Activated CD4-positive, alpha-beta T cell treated with anti-CD3 and anti-CD28 coated beads, Interleukin-10, Interleukin-2, amounts not matched to agents 100 ng/mL and 50 ng/mL, durations not matched to agents 16 hours and 8 hours (primary cell): ENCODE measurements at regions not wholly inside any gene's neighbourhood (a gene's known extent, or its start where the extent isn't known, plus 50 kb on each side); places are given as distances from the start of the nearest gene placed in this dataset.
A peak's percentile ranks its signal among the peaks of the same experiment; 100 is the strongest.

Experiments used
- DNase-seq: peaks from one replicate; pipeline ENCODE4 v3.0.0-alpha.2; 2020

DNA sequence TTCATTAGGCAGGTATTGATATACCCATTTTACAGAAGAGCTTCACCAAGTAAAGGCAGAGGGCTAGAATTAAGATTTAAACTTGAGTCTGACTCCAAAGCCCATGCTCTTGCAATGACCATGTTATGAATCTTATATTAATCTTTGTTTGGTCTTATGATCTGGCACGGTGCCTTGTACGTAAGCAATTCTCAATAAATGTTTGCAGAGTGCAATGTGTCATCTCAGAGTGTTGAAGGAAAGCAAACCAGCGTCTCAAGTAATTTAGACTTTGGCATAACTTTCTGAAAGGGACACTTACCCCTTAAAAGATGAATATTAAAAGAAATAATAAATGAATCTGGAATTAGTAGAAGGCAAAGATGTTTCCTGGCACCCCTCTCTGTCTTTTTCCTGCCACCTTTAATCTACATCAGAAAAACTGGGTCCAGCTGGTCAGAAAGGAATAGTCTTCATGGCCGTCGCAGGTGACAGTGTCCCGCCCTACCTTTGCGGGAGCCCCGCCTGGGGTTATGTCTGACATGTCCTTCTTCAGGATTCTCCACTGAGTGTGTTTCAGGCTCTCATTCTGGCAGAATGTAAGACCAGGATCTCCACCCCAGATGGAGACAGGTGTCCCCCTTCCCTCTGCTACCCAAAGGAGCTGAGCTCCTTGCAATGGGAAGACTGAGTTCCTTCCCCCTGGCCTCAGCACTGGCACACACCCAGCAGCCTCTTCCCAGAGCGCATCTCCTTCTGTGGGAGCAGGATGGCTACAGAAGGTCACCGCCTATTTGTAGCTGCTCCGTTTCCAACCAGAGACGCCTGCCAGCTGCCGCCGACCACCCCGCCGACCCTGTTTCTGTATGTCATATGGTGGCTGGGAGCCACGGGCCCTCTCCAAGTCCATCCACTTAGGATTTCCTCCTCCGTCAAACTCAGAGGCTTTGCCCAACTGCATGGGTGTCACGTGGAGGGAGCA is 266.3 kb upstream of the ECI2 start:
- DNase-seq: no peak

DNA sequence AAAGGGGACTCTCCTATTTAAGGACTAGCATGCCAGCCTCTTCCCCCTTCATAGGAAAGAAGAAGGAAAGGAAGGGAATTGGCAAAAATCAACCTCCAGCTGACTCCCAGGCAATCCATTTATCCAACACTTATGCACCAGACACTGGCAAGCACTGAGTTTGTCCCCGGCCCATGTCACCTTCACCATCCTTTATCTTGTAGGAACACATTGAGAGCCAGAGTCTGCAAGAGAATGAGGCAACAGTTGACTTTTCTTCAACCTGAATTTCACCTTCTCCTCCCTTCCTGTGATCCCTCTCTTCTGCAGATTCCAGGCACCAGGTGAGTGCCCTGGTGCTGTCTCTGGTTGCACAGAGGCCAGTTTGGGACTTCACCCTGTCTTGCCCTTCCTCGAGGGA is 264.3 kb upstream of the ECI2 start:
- no peak for DNase-seq

DNA sequence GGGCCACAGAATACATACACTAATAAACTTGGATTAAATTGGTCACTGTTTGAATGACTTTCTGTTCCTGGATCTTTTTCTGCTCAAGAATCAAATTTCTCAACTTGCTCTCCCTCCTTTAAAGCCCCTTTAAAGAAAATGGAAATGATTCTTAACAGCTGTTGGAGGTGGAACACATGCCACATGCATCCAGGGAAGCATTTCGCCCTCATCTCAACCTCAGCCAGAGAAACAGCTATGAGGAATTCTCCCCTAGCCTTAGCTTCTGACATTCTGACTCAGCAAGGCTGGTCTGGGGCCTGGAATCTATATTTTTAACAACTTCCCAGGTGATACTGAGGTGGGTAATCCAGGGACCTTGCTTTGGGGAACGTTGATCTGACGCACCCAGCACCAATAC is 263.4 kb upstream of the ECI2 start:
- DNase-seq: no peak

DNA sequence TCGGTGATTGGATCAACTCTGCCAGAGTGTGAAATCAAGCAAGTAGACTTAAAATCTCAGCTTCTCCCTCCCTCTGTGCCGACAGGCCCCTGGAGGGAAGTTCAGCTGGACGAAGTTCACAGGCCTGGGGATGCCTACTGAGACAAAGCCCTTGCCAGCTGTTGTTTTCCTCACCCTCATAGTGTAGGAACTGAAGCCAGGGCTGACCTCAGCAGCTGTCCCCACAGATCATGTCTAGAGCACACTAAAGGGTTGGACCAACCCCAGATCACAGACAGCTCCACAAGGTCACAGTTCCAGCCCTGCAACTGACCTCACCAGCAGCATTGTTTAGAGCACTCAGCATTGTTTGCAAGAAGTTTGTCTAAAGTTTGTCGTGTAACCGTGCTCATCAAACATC is 261.9 kb upstream of the ECI2 start:
- DNase-seq: no peak

DNA sequence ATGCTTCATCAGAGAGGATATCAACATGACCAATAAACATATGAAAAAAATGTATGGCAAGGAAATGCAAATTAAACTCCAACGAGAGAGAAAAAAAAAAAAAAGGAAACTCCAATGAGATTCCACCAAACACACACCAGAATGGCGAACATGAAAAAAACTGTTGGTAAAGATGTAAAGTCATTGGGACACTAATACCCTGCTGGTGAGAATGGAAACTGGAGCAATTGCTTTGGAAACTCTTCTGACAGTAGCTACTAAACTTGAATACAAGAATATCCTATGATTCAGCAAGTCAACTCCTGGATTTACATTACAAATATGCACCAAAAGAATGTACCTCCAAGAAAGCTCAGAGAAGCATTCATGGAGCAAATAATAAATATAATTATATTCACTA is 260.7 kb upstream of the ECI2 start:
- DNase-seq: no peak

DNA sequence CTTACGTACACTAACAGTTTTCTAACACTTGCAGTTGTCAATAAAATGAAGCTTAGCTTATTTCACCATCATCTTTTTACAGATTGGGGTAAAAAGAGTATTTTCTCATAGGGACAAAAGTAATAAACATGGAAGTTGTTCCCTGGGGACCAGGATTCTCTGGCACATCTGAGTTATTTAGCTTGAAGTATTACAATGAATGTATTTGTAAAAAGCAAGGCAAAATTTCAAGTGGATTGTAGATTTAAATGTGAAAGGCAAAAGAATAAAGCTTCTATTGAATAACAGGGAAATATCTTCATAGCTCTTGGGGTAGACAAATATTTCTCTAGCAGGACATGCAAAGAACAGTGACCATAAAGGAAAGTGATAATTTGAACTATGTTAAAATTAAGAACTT is 260.0 kb upstream of the ECI2 start:
- no peak for DNase-seq

DNA sequence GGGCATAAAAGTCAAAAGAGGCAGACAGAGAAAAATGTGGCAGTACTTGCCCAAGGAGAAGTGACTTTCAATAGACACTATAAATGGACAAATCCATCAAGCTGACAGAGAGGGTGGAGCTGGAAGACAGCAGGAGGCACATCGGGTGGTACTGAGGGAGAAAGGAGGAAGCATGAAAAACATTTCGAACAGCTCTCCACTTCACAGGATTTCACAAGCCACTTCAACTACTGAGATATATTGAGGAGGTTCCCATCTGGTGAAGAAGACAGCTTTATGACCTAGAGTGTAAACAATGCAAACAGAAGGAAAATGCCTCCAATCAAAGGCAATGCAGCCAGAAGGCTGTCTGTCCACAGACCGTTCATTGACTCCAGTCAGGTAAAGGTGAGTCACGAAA is 259.4 kb upstream of the ECI2 start:
- DNase-seq: no peak

DNA sequence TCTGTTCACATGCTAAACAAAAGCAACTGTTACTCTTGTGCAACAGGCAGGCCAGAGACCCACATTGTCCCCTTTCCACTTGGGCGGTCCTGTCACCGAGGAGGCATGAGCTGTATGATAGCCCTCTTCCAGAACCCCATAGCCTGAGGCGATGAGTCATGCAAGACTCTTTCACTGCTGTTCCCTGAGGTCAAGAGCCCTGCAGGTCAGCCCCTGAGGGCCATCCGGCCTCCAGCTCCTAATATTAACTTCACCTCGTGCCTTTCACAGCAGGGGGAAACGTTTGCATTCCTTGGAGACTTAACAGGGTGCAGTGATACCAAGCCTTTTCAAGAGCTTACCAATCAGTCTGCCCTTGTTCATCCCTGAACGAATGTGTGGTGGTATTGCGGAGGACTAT is 253.3 kb upstream of the ECI2 start:
- no peak for DNase-seq

DNA sequence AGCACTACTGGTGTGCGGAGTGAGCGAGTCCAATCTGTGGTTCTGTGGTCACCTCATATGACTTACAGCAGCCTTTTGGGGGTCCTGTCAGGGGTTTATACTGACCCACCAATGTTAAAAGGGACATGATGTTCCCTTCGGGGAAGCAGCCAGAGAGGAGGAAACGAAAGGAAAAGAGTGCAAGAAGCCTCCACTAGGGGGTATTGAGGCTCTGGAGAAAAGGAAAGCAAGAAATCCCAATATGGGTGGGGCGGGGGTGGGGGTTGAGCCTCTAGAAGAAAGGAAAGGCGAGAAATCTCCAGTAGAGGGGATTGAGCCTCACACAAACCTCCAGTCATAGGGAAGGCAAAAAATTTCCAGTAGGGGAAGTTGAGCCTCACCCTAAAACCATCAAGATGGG is 249.3 kb upstream of the ECI2 start:
- no peak for DNase-seq

DNA sequence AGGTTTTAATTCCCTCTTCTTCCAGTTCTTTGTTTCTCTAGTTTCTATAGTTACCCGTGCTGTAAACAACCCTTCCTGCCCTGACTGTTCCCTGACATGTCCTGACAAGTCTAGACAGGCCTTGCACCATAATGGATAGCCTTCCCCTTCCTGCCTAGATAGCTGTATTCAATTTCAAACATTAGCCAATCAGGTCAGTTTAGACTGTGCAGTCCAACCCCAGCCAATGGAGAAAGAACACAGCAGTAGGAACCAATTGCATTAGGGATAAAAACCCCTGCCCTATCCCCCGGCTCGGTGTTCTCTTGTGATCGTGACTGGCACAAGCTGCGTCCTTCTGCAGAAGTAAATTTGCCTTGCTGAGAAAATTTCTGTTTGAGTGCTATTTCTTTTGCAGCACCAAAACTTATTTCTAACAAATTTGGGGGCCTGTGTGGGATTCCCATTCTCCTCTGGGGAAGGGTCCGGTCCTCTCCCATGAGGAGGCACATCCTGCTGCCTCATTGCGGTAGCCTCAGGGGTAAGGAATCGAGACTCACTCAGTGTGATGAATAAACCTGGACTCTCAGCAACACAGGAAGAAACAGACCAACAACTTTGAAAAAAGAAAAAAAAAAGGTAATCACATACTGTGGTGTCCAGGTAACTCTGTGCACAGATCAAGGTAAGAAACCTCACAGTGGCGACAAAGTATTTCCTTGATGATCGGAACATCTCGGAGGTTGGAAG is 248.7 kb upstream of the ECI2 start:
- DNase-seq: no peak

DNA sequence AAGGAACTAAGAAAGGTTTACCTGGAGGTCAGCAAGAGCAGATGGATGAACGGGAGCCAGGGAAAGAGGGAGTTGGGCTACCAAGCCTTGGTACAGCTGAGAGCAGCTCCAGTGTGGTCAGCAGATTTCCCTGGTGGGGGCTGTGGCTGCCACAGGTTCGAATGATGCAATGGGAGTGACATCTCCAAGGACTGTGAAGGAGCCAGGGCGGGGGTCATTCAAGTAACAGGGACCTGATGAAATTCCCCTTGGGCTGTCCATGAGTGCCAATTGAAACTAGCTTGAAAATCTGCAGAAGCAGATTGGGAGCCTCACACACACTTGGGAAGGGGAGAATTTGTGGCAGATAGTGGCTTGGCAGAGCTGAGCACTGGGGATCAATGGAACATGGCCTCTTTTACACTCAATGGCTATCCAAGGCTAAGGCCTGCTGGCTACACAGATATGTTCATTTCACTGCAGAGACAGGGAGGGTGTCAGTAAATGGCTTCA is 247.0 kb upstream of the ECI2 start:
- DNase-seq: no peak

DNA sequence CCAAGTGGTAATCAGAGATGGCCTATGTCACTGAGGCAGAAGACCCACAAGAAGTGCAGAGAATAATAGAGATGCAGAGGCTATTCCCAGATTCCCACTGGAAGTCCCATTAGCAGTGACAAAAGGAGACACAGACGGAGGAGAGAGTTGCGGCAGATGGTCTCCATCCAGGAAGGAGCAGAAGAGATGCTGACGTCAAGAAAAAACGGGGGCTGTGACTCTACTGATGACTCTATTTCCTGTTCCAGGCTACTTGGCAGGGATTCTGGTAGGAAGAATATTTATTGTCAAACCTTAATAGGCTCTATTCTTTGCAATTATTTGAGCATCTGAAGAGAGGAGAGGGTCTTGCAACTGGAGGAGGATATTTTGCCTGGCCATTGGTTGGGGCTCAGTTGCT is 246.0 kb upstream of the ECI2 start:
- DNase-seq: no peak

DNA sequence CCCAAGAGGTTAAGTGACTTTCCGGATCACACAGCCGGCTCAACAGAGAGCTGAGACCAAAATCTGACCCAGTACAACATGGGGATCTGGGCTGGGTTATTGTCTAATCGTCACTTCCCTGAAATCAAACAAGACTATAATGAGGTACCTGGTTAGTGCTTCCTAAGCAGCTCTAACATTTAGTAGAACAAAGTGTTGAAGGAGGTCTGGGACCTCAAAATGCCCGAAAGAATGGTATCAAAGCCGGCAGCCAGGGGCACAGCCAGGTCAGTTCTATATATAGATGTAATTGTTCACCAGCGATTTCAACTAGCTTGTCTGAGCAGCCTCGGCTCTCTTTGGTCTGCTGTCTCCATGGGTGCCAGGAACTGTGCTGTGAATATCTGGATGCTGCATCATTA is 245.5 kb upstream of the ECI2 start:
- no peak for DNase-seq

DNA sequence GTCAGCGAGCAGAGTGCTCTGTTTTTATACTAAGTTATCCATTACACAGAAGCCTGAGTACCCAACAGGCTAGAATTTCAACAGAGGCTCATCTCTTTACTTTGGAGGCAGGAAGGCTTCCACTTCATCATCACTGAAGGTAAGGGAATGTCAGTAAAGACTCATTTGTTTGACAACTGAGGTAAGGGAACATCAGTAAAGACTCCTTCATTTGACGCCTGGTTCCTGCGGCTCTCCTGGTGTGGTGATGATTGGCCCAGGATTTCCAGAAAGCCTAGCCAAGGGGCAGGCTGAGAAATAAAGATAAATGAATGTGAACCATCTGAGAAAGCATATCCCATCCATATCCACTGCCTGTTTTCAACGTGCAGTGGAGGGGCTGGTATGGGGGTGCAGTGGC is 244.6 kb upstream of the ECI2 start:
- no peak for DNase-seq

DNA sequence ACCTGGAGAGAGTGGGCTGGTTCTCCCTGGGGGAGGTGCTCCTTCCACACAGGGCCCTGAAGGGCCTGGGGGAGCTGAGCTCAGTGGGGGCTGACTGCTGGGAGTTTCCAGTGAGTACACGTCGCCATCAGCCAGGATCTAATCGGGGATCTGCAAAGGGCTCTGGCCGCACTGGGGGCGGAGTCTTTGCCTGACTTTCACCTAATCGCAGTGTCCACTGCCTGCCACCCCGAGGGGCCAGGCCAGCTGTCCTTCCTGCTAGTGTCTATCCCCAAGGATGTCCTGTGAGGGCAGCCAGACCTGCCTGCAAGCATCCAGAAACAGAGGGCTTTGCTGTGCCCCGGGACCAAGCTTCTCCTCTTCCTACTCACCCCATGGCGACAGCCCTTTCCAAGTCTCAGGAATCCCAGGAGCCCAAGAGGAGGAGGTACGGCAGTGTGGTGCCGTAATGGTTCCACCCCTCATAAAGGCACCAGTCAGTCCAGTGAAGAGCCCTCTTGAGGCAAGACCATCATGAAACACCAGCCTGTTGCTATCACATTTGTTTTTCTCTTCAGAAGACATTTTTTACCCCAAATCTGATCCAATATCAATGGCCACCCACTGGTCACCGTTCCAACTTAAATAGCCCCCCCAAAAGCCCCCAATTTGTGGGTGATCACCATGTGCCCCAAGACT is 243.1 kb upstream of the ECI2 start:
- no peak for DNase-seq

DNA sequence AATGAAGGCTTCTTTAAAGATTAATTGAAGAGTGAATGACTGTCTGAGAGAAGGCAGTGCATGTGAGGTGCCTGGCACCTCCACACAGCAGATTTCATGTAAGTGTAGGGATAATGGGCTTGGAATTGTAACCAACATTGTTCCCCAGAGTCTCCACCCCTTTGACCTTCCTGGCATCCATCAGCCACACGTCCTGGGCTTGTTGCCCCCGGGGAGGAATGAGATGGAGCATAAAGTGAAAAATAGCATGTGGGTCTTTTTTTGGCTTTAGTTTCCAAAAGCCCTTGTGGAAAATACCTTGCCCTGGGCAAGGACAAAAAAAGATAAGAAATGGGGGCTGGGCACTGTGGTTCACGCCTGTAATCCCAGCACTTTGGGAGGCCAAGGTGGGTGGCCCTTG is 242.2 kb upstream of the ECI2 start:
- DNase-seq: no peak

DNA sequence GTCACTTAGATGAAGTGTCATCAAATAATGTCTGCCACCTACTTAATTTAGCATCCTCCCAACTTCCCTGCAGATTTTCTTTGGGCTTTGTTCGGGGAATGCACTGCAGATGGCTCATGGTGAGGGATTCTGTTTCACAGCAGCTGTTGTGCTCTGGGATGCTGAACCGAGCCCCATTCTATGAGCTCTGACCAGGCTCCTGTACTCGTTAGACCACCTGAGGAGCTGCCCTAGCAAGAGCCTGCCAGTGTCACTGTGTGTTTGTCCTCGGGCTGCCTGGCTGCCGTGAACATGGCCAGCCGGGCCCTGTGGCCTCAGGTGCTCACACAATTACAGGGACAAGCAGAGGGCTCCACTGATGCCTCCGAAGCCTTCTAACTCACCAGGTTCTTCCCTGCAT is 238.8 kb upstream of the ECI2 start:
- no peak for DNase-seq

DNA sequence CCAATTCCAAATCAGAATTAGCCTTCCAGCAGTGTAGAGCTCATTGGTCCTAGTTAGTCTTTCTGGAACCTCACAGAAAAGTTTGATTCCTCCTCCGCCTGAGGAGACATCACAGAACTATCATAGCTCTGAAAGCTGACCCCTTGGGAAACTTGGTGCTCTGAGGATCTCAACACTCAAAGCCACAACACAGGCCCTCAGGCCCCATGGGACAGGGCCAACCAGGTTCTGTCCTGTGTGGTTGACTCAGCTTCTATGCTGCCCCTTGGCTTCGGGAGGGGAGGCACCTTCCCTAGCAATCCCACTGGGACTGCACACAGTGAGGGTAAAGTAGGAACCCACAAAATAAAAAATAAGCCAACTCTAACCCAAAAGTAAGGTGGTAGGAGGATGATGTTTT is 237.5 kb upstream of the ECI2 start:
- no peak for DNase-seq

DNA sequence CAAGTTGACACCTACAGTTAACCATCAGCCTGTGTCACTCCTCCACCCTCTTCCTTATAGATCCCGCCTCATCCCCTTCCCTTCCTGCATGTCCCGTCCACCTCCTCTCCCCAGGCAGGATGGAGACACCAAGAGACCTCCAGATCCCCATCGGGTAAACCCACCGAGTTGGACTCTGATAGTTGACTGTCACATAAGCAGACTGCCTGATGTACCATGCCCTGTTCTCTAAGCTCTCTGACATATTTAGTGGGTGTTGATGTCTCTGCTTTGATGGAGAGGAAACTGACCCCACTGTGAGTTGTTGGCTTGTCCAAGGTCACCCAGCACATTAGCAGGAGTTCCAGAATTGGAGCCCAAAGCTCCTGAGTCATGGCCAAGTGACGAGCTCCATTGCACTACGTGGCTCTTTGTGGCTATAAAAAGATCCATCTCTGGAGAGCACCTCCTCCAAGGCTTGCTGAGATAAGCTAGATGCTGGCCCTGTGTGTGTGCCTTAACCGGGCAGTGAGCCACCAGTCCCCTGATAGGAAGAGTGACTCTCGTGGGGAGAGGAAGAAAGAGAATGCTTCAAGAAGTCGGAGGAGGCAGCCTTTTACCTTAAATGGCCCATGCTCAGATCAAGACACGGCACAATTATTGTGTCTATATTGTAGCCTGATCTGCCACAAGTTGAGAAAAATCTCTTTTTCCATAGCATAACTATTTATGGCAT is 236.0 kb upstream of the ECI2 start:
- no peak for DNase-seq

DNA sequence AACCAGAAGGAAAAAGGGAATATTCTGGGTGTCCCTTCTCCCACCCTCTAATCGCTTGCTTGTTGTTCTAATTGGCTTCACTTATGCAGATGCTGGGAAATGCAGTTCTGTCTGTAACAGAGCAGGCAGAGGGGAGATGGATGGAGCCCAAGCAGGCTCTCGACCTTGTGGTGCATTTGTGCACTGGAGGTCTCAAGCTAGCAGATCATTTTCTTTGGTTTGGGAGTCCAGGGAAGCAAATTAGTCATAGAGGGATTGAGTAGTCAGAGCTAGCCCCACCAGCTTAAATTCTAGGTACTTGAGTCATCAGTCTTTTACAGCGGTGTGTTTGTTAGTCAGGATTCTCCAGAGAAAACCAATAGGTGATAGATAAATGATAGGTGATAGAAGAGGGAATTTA is 234.7 kb upstream of the ECI2 start:
- DNase-seq: peak; percentile 8

DNA sequence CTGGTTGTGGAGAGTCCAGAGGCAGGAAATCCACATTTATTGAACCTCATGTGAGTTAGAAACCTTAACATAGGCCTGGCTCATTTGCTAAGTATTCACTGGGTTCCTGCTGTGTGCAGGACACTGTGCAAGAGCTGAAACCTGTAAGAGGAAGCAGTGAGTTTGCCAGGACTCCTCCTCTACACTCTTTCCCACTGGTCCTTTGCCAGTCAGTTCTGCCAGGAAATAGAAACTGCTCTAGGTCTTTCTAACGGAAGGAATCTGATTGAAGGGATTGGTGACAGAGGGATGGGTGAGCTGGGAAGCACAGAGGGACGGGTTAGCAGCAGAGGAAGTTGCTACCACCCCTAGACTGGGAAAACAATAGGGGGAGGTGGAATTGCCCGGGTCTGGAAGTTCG is 234.2 kb upstream of the ECI2 start:
- no peak for DNase-seq

DNA sequence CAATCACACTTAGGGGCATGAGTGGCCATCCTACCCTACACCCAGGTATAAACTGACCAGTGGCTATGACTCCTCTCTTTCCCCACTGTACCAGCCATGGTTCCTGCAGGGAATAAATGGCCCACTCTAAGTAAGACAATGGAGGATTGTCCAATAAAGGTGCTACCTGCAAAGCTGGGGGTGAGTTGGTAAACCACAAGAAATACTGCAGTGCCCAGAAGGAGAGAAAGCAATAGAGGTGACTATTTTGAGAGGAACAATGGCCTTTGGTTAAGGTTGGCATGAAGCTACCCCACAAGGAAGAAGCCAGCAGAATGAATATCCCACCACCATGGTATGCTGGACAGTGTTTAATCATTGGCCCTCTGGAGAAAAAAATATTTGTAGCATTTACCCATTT is 233.3 kb upstream of the ECI2 start:
- DNase-seq: no peak

DNA sequence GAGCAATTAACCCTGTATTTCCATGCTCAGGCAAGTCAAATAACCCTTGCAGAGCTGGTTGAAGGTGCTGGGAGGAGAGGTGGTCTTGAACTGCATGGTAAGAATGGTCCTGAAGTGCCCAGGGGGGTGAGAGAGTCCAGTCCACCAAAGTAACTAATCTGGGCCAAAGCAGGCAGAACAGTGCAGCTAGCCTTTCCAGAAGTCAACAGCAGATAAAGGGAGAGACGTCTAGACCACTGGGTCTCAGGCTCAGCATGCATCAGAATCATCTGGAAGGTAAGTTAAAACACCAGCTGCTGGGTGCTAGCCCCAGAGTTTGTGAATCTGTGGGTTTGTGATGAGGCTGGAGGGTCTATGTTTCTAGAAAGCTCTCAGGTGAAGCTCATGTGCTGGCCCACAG is 232.3 kb upstream of the ECI2 start:
- DNase-seq: no peak
